ENCODE measurements at regions not wholly inside any gene's neighbourhood (a gene's known extent, or its start where the extent isn't known, plus 50 kb on each side); places are given as distances from the start of the nearest gene placed in this dataset.
"Not testable (repeated sequence)": the region's sequence is repeated elsewhere in the genome, so short reads cannot be mapped to it uniquely, and the experiment has no call there.

GRCh38 chr3:70743754-70744153, 431.3 kb upstream of the MDFIC2 start:
- DNase-seq (ENCODE audit: low read depth in 2 of 3, low spot score in 2 of 3) = no peak

- no peak for DNase-seq (ENCODE audit: low read depth in 2 of 3, low spot score in 2 of 3)
Observed at GRCh38 chr3:70742081-70742480, 429.6 kb upstream of the MDFIC2 start.

- DNase-seq (ENCODE audit: low read depth in 2 of 3, low spot score in 2 of 3) = no peak
Observed at GRCh38 chr3:70740872-70741271, 428.4 kb upstream of the MDFIC2 start.

GRCh38 chr3:70740071-70740470, 427.6 kb upstream of the MDFIC2 start:
- no peak for DNase-seq (ENCODE audit: low read depth in 2 of 3, low spot score in 2 of 3)

- DNase-seq (ENCODE audit: low read depth in 2 of 3, low spot score in 2 of 3) = no peak
Observed at GRCh38 chr3:70738291-70738681, 425.8 kb upstream of the MDFIC2 start.

GRCh38 chr3:70737666-70738290, 425.3 kb upstream of the MDFIC2 start:
- no peak for DNase-seq (ENCODE audit: low read depth in 2 of 3, low spot score in 2 of 3)

- DNase-seq (ENCODE audit: low read depth in 2 of 3, low spot score in 2 of 3) = no peak
Observed at GRCh38 chr3:70736009-70736408, 423.6 kb upstream of the MDFIC2 start.

GRCh38 chr3:70734756-70735155, 422.3 kb upstream of the MDFIC2 start:
- no peak for DNase-seq (ENCODE audit: low read depth in 2 of 3, low spot score in 2 of 3)

- DNase-seq (ENCODE audit: low read depth in 2 of 3, low spot score in 2 of 3) = no peak
Observed at GRCh38 chr3:70731046-70731445, 418.6 kb upstream of the MDFIC2 start.

- no peak for DNase-seq (ENCODE audit: low read depth in 2 of 3, low spot score in 2 of 3)
Observed at GRCh38 chr3:70729845-70730244, 417.4 kb upstream of the MDFIC2 start.

GRCh38 chr3:70728311-70728710, 415.9 kb upstream of the MDFIC2 start:
- DNase-seq (ENCODE audit: low read depth in 2 of 3, low spot score in 2 of 3) = no peak

GRCh38 chr3:70726961-70727360, 414.5 kb upstream of the MDFIC2 start:
- no peak for DNase-seq (ENCODE audit: low read depth in 2 of 3, low spot score in 2 of 3)

GRCh38 chr3:70726096-70726938, 413.9 kb upstream of the MDFIC2 start:
- DNase-seq (ENCODE audit: low read depth in 2 of 3, low spot score in 2 of 3) = no peak

GRCh38 chr3:70722018-70722417, 409.6 kb upstream of the MDFIC2 start:
- no peak for DNase-seq (ENCODE audit: low read depth in 2 of 3, low spot score in 2 of 3)

- no peak for DNase-seq (ENCODE audit: low read depth in 2 of 3, low spot score in 2 of 3)
Observed at GRCh38 chr3:70716832-70717231, 404.4 kb upstream of the MDFIC2 start.

- DNase-seq (ENCODE audit: low read depth in 2 of 3, low spot score in 2 of 3) = no peak
Observed at GRCh38 chr3:70712449-70713082, 400.1 kb upstream of the MDFIC2 start.

- DNase-seq (ENCODE audit: low read depth in 2 of 3, low spot score in 2 of 3) = no peak
Observed at GRCh38 chr3:70703305-70704102, 391.1 kb upstream of the MDFIC2 start.

GRCh38 chr3:70702132-70702531, 389.7 kb upstream of the MDFIC2 start:
- DNase-seq (ENCODE audit: low read depth in 2 of 3, low spot score in 2 of 3) = no peak

GRCh38 chr3:70684701-70685100, 372.3 kb upstream of the MDFIC2 start:
- DNase-seq (ENCODE audit: low read depth in 2 of 3, low spot score in 2 of 3) = no peak

GRCh38 chr3:70675810-70676209, 363.4 kb upstream of the MDFIC2 start:
- not testable (repeated sequence) for DNase-seq (ENCODE audit: low read depth in 2 of 3, low spot score in 2 of 3)

GRCh38 chr3:70658513-70659310, 346.3 kb upstream of the MDFIC2 start:
- no peak for DNase-seq (ENCODE audit: low read depth in 2 of 3, low spot score in 2 of 3)

Data from activated CD8-positive, alpha-beta memory T cell treated with anti-CD3 and anti-CD28 coated beads for 48 hours (primary cell).